DND-41 (cell line): ENCODE measurements at regions not wholly inside any gene's neighbourhood (a gene's known extent, or its start where the extent isn't known, plus 50 kb on each side); places are given as distances from the start of the nearest gene placed in this dataset.

Experiments used
- CTCF ChIP-seq: IDR thresholded peaks from 2 replicates; pipeline ENCODE4 v1.5.1; 2012; ENCODE audit warnings: borderline replicate concordance, low read length, moderate library complexity, mild to moderate bottlenecking; ENCODE audit not compliant: poor library complexity, severe bottlenecking; ENCODE audit errors: extremely low read depth
- EZH2 ChIP-seq: IDR thresholded peaks from 3 replicates; pipeline ENCODE4 v1.6.1; 2012; ENCODE audit warnings: borderline replicate concordance, low read depth, mild to moderate bottlenecking, moderate library complexity, low read length, inconsistent platforms; ENCODE audit not compliant: severe bottlenecking

DNA sequence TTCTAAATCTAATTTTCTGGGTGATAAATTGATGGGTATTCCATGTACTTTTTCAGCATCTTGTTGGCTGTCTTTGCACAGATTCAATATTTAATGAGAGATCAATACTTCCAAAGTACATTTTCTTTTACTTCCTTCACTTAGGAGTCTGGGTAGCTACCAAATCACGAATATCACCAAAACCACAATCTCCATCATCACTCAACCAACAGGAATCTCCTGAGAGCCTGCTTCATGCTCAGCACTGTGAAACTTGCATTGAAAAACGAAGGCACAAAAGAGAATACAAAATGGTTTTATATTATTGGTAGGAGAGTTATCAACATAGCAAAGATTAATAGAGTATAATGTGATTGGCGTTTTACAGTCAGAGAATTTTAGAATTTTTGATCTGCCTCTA lies 261.5 kb upstream of the DSEL start:
- no peak for TF ChIP-seq CTCF
- TF ChIP-seq EZH2: no peak
